SKM-1 treated with dmso at 0.1 percent for 144 hours (cell line): ENCODE measurements at regions not wholly inside any gene's neighbourhood (a gene's known extent, or its start where the extent isn't known, plus 50 kb on each side); places are given as distances from the start of the nearest gene placed in this dataset.
"Not testable (repeated sequence)": the region's sequence is repeated elsewhere in the genome, so short reads cannot be mapped to it uniquely, and the experiment has no call there.

Source experiments
- DNase-seq: peaks from one replicate; lab custom pipeline; 2025; ENCODE audit not compliant: unreplicated experiment; lab: John Stamatoyannopoulos, UW

GRCh38 chr22:26082866-26083265 lies 86.4 kb upstream of the SEZ6L start:
- no peak for DNase-seq

- DNase-seq, result no peak
Measured at GRCh38 chr22:26086359-26086758, 82.9 kb upstream of the SEZ6L start.

GRCh38 chr22:26087816-26088215 lies 81.4 kb upstream of the SEZ6L start:
- no peak for DNase-seq

- DNase-seq, result no peak
Measured at GRCh38 chr22:26090821-26091220, 78.4 kb upstream of the SEZ6L start.

DNA sequence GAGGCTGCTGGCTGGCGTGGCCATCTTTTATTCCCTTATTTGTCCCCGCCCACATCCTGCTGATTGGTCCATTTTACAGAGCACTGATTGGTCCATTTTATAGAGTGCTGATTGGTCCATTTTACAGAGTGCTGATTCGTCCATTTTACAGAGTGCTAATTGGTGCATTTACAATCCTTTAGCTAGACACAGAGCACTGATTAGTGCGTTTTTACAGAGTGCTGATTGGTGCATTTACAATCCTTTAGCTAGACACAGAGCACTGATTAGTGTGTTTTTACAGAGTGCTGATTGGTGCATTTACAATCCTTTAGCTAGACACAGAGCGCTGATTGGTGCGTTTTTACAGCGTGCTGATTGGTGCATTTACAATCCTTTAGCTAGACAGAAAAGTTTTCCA lies 74.8 kb upstream of the SEZ6L start:
- not testable (repeated sequence) for DNase-seq

GRCh38 chr22:26095256-26095956 lies 73.9 kb upstream of the SEZ6L start:
- DNase-seq, result peak; percentile 82

GRCh38 chr22:26097411-26097810 lies 71.9 kb upstream of the SEZ6L start:
- DNase-seq, result no peak

DNA sequence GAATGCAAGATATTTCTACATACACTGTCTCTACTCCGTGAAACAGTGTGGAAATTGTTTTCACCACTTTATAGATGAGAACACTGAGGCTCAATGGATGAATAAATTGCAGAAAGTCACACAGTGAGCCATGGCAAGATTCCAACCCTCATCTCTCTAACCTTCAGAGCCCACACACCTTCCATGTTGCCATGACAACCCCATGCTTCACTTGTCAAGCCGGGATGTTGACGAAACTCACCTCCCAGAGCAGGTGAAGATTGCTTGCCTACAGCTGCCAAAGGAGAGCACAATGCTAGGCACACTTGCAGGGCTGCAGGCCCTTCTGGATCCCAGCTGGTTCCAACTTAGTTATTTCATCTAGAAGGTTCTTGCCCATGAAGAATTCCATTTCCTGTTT lies 71.4 kb upstream of the SEZ6L start:
- DNase-seq, result no peak

DNA sequence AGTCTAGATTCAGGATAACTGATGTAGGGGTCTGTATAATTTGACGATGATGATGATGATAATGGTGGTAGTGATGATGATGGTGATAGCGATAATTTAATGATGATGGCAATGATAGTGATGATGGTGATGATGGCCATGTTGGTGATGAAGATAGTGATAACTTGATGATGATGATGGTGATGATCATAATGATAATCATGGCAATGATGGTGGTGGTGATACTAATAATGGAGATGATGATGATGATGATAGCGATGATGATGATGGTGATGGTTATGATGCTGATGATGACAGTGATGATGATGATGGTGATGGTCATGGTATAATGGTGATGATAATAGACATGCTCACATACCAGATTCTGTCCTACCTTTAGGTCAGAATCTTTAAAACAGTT lies 66.2 kb upstream of the SEZ6L start:
- no peak for DNase-seq

GRCh38 chr22:26106412-26106811 lies 62.9 kb upstream of the SEZ6L start:
- DNase-seq, result no peak

GRCh38 chr22:26109686-26110315 lies 59.5 kb upstream of the SEZ6L start:
- DNase-seq, result no peak

- DNase-seq, result no peak
Measured at GRCh38 chr22:26114826-26115225, 54.4 kb upstream of the SEZ6L start.

DNA sequence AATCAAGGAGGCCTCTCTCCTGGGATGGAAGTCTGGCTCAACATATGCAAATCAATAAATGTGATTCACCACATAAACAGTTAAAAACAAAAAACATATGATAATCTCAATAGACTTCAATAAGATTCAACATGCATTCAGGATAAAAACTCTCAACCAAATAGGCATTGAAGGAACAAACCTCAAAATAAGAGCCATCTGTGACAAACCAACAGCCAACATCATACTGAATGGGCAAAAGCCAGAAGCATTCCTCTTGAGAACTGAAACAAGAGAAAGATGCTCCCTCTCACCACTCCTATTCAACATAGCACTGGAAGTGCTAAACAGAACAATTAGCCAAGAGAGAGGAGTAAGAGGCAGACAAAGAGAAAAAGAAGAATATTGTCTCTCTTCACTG lies 54.0 kb upstream of the SEZ6L start:
- no peak for DNase-seq
